ENCODE measurements at regions not wholly inside any gene's neighbourhood (a gene's known extent, or its start where the extent isn't known, plus 50 kb on each side); places are given as distances from the start of the nearest gene placed in this dataset.

DNA sequence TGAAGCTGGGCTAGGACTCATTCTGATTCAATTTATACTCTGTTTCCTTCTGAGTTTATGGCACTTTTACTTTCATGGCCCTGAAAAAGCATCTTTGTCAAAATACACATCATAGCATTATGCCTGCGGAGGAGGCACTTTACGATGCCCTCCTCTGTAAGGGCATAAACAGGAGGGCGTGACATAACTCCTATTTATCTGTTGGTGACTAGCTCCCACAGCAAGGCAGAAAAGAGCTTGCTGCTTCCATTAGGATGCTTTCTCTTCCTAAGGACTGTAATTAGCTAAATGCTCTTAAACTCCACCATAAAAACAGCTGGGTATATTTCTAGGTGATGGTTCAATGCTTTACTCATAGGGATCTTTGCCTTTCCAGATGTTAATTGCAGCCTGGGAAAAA is 315.2 kb upstream of the GHITM start:
- DNase-seq (ENCODE audit: low spot score), result no peak
- no peak overlapping the region for H3K27ac Mint-ChIP-seq
- no peaks in the 10 kb centered on the region for H3K9me3 Mint-ChIP-seq
- no peaks in the 10 kb centered on the region for H3K4me1 Mint-ChIP-seq (ENCODE audit: low read depth)
- no peaks in the 10 kb centered on the region for H3K36me3 Mint-ChIP-seq (ENCODE audit: low read depth)
- H3K27me3 Mint-ChIP-seq (ENCODE audit: low read depth), result no peaks in the 10 kb centered on the region
- intact Hi-C loops (cut with micrococcal nuclease), result no loop called here
- H3K4me3 Mint-ChIP-seq (ENCODE audit: low read depth), result no peak overlapping the region

DNA sequence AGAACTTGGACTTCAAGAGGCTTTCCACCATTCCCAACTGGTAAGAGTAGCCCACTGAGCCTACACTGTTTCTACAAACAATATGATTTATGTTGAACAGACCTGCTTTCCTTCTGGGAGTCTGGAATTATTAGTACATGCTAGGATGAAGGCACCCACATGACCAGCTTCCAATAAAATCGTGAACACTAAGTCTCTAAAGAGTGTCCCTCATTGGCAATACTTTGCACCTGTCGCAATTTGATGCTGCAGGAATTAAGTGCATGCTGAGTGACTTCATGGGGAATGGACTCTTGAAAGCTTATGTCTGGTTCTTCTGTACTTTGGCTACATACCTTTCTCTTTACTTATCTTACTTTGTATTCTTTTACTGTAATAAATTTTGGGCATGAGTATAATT is 305.2 kb upstream of the GHITM start:
- H3K27me3 Mint-ChIP-seq (ENCODE audit: low read depth), result no peaks in the 10 kb centered on the region
- H3K4me1 Mint-ChIP-seq (ENCODE audit: low read depth), result no peaks in the 10 kb centered on the region
- DNase-seq (ENCODE audit: low spot score), result no peak
- no peak overlapping the region for H3K4me3 Mint-ChIP-seq (ENCODE audit: low read depth)
- H3K36me3 Mint-ChIP-seq (ENCODE audit: low read depth), result no peaks in the 10 kb centered on the region
- H3K9me3 Mint-ChIP-seq, result no peaks in the 10 kb centered on the region
- intact Hi-C loops (cut with micrococcal nuclease), result no loop called here
- no peak overlapping the region for H3K27ac Mint-ChIP-seq

DNA sequence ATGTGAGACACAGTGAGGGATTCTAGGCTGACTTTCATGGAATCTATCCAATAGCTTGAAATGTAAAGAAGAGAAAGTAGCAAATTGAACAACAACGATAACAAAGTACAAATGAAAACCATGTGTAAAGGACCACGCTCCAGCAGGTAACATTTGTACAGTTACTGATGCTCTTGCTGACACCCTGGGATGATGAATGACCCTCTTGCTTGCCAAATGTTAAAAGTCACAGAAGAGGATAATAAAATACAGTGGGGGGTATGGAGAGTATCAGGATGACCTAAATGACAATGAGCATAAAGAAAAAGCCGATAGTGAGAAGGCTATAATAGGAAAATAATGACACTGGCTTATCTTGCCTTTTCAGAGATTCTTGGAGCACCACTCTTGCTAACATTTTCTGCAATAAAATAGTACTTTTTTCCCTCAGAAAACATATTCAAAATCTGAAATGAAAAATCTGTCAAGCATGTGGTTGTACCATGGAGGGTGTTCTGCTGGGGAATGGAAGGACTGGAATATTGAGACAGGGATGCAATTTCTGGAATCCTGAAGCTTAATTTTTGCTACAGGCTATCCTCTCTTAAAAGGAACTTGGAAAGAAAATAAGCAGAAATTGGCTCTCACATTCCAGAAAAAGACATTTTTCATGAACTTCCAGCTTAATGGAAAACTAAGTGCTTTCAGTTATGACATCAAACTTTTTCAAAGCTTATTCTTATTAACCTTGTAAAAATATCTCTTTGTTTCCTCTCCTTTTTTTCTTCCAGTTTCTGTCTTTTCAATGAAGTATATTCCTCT is 303.2 kb upstream of the GHITM start:
- Mint-ChIP-seq H3K27me3 (ENCODE audit: low read depth) (no peaks in the 10 kb centered on the region), H3K36me3 (ENCODE audit: low read depth) (no peaks in the 10 kb centered on the region), H3K27ac (no peak overlapping the region), H3K4me1 (ENCODE audit: low read depth) (no peaks in the 10 kb centered on the region), H3K4me3 (ENCODE audit: low read depth) (no peak overlapping the region), H3K9me3 (no peaks in the 10 kb centered on the region)
- no peak for DNase-seq (ENCODE audit: low spot score)
- intact Hi-C loops (cut with micrococcal nuclease), result no loop called here

DNA sequence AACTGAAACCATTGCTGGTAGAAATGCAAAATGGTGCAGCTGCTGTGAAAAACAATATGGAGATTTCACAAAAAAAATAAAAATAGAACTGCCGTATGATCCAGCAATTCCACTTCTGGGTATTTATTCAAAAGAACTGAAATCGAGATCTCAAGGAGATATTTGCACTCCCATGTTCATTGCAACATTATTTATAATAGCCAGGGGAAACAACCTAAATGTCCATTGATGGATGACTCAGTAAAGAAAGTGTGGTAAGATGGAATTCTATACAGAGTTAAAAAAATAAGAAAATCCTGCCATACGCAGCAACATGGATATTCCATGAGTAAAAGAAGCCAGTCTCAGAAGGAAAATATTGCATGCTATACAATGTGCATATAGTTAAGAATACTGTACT is 290.6 kb upstream of the GHITM start:
- Mint-ChIP-seq H3K4me1 (ENCODE audit: low read depth) (no peaks in the 10 kb centered on the region), H3K36me3 (ENCODE audit: low read depth) (no peaks in the 10 kb centered on the region), H3K4me3 (ENCODE audit: low read depth) (no peak overlapping the region), H3K9me3 (no peaks in the 10 kb centered on the region), H3K27ac (no peak overlapping the region), H3K27me3 (ENCODE audit: low read depth) (no peaks in the 10 kb centered on the region)
- no peak for DNase-seq (ENCODE audit: low spot score)
- intact Hi-C loops (cut with micrococcal nuclease), result no loop called here

- DNase-seq (ENCODE audit: low spot score), result no peak
- H3K27me3 Mint-ChIP-seq (ENCODE audit: low read depth), result no peaks in the 10 kb centered on the region
- H3K4me3 Mint-ChIP-seq (ENCODE audit: low read depth), result no peak overlapping the region
- H3K4me1 Mint-ChIP-seq (ENCODE audit: low read depth), result no peaks in the 10 kb centered on the region
- intact Hi-C loops (cut with micrococcal nuclease), result no loop called here
- no peaks in the 10 kb centered on the region for H3K36me3 Mint-ChIP-seq (ENCODE audit: low read depth)
- H3K27ac Mint-ChIP-seq, result no peak overlapping the region
- no peaks in the 10 kb centered on the region for H3K9me3 Mint-ChIP-seq
Measured at GRCh38 chr10:83849150-83849549, 290.2 kb upstream of the GHITM start.

GRCh38 chr10:83852146-83852545 is 287.2 kb upstream of the GHITM start:
- Mint-ChIP-seq H3K4me3 (ENCODE audit: low read depth) (no peak overlapping the region), H3K36me3 (ENCODE audit: low read depth) (no peaks in the 10 kb centered on the region), H3K9me3 (no peaks in the 10 kb centered on the region), H3K27me3 (ENCODE audit: low read depth) (no peaks in the 10 kb centered on the region), H3K4me1 (ENCODE audit: low read depth) (no peaks in the 10 kb centered on the region), H3K27ac (no peak overlapping the region)
- no peak for DNase-seq (ENCODE audit: low spot score)
- intact Hi-C loops (cut with micrococcal nuclease), result no loop called here

DNA sequence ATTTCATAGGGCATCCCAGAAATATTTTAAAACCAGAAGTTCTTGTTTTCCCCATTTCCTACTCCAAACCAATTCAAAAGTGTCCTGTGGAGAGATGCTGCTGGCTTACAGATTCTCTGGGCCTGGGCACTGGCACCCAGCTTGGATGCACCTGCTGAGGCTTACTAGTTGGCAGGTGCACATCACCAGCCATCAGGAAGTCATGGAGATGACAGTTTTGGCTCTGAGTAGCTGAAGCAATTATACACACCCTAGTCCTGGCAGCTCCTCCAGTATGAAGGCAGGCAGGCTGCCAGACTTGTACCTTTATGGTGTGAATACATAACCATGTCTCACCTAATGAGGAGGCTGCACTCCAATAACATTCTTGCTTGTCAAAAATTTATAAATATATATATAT is 276.6 kb upstream of the GHITM start:
- no peaks in the 10 kb centered on the region for H3K4me1 Mint-ChIP-seq (ENCODE audit: low read depth)
- no peak overlapping the region for H3K4me3 Mint-ChIP-seq (ENCODE audit: low read depth)
- no peaks in the 10 kb centered on the region for H3K27me3 Mint-ChIP-seq (ENCODE audit: low read depth)
- no peaks in the 10 kb centered on the region for H3K36me3 Mint-ChIP-seq (ENCODE audit: low read depth)
- no peaks in the 10 kb centered on the region for H3K9me3 Mint-ChIP-seq
- DNase-seq (ENCODE audit: low spot score), result no peak
- intact Hi-C loops (cut with micrococcal nuclease), result no loop called here
- no peak overlapping the region for H3K27ac Mint-ChIP-seq

- Mint-ChIP-seq H3K4me1 (ENCODE audit: low read depth) (no peaks in the 10 kb centered on the region), H3K36me3 (ENCODE audit: low read depth) (no peaks in the 10 kb centered on the region), H3K9me3 (no peaks in the 10 kb centered on the region), H3K4me3 (ENCODE audit: low read depth) (no peak overlapping the region), H3K27me3 (ENCODE audit: low read depth) (no peaks in the 10 kb centered on the region), H3K27ac (no peak overlapping the region)
- intact Hi-C loops (cut with micrococcal nuclease), result no loop called here
- DNase-seq (ENCODE audit: low spot score), result no peak
Measured at GRCh38 chr10:83863283-83863966, 275.9 kb upstream of the GHITM start.

- no peak for DNase-seq (ENCODE audit: low spot score)
- Mint-ChIP-seq H3K4me3 (ENCODE audit: low read depth) (no peak overlapping the region), H3K27ac (no peak overlapping the region), H3K9me3 (no peaks in the 10 kb centered on the region), H3K36me3 (ENCODE audit: low read depth) (no peaks in the 10 kb centered on the region), H3K27me3 (ENCODE audit: low read depth) (no peaks in the 10 kb centered on the region), H3K4me1 (ENCODE audit: low read depth) (no peaks in the 10 kb centered on the region)
- intact Hi-C loops (cut with micrococcal nuclease), result no loop called here
Measured at GRCh38 chr10:83869898-83870297, 269.4 kb upstream of the GHITM start.

DNA sequence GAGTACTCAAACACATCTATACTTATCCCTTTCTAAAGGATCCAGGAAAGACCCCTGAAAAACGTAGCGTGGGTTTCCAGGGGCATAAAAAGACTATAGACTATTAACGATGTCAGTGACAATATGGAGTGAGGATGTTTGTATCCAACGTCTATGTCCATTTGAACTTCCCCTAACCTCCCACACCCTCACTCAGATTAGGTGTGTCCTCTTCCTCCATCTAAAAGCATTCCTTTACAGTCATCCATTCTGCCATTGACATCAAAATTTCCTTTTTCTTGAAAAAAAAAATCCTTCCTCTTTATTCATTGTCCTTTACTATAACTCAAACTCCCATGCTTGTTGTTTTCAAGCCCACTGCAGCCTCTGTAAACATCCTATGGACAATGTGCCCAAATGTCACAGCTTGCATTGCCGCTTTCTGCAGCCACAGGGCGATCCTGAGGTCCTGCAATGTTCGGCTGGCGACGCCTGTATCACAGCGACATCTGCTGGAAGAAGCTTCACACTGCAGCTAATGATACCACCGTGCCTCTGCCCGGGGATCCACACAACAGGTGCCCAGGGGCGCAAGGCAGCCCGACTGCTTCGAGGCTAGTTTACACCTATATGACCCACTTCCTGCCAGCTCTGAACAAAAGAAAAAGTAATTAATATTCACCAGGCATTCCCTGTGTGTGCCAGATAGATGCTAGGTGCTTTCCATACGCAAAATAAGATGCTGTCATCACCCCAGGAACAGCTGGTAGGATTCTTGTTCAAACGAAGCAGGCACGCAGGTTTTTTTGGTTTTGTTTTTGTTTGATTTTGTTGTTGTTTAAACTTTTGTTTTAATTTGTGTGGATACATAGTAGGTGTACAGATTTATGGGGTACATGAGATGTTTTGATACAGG is 267.9 kb upstream of the GHITM start:
- H3K27ac Mint-ChIP-seq, result no peak overlapping the region
- H3K4me1 Mint-ChIP-seq (ENCODE audit: low read depth), result no peaks in the 10 kb centered on the region
- H3K27me3 Mint-ChIP-seq (ENCODE audit: low read depth), result no peaks in the 10 kb centered on the region
- H3K9me3 Mint-ChIP-seq, result no peaks in the 10 kb centered on the region
- H3K36me3 Mint-ChIP-seq (ENCODE audit: low read depth), result no peaks in the 10 kb centered on the region
- no peak overlapping the region for H3K4me3 Mint-ChIP-seq (ENCODE audit: low read depth)
- DNase-seq (ENCODE audit: low spot score), result peak; percentile 46
- intact Hi-C loops (cut with micrococcal nuclease), result no loop called here

- Mint-ChIP-seq H3K27ac (no peak overlapping the region), H3K27me3 (ENCODE audit: low read depth) (no peaks in the 10 kb centered on the region), H3K4me3 (ENCODE audit: low read depth) (no peak overlapping the region), H3K9me3 (no peaks in the 10 kb centered on the region), H3K36me3 (ENCODE audit: low read depth) (no peaks in the 10 kb centered on the region), H3K4me1 (ENCODE audit: low read depth) (no peaks in the 10 kb centered on the region)
- no peak for DNase-seq (ENCODE audit: low spot score)
- intact Hi-C loops (cut with micrococcal nuclease), result no loop called here
Measured at GRCh38 chr10:83880252-83880791, 259.0 kb upstream of the GHITM start.

GRCh38 chr10:83881661-83882060 is 257.6 kb upstream of the GHITM start:
- DNase-seq (ENCODE audit: low spot score), result no peak
- Mint-ChIP-seq H3K9me3 (no peaks in the 10 kb centered on the region), H3K4me1 (ENCODE audit: low read depth) (no peaks in the 10 kb centered on the region), H3K27me3 (ENCODE audit: low read depth) (no peaks in the 10 kb centered on the region), H3K36me3 (ENCODE audit: low read depth) (no peaks in the 10 kb centered on the region), H3K27ac (no peak overlapping the region), H3K4me3 (ENCODE audit: low read depth) (no peak overlapping the region)
- intact Hi-C loops (cut with micrococcal nuclease), result no loop called here

DNA sequence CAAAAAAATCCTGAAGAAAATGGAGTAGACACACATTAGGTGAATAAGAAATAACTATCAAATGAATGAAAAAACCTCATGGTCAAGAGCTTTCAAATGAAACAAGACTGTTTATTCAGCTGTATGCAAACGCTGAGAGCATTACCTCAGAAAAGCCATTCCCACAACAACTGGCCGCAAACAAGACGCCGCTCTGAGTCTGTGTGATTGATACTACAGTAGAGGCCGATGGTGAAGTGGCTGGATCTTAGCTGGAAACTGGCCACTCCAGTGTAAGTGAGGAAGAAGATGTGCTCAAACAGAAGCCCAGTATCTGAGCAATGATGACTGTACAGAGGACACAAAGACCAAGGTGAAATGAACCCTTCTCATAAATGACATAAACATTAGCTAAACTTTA is 252.4 kb upstream of the GHITM start:
- Mint-ChIP-seq H3K4me1 (ENCODE audit: low read depth) (no peaks in the 10 kb centered on the region), H3K36me3 (ENCODE audit: low read depth) (no peaks in the 10 kb centered on the region), H3K4me3 (ENCODE audit: low read depth) (no peak overlapping the region)

More for the DNA sequence above, 252.4 kb upstream of the GHITM start:
- intact Hi-C loops (cut with micrococcal nuclease), result no loop called here
- H3K27ac Mint-ChIP-seq, result no peak overlapping the region
- DNase-seq (ENCODE audit: low spot score), result no peak
- peaks cover 3% of the 10 kb centered on the region for H3K27me3 Mint-ChIP-seq (ENCODE audit: low read depth)
- H3K9me3 Mint-ChIP-seq, result no peaks in the 10 kb centered on the region
